ENCODE measurements at regions not wholly inside any gene's neighbourhood (a gene's known extent, or its start where the extent isn't known, plus 50 kb on each side); places are given as distances from the start of the nearest gene placed in this dataset.

DNA sequence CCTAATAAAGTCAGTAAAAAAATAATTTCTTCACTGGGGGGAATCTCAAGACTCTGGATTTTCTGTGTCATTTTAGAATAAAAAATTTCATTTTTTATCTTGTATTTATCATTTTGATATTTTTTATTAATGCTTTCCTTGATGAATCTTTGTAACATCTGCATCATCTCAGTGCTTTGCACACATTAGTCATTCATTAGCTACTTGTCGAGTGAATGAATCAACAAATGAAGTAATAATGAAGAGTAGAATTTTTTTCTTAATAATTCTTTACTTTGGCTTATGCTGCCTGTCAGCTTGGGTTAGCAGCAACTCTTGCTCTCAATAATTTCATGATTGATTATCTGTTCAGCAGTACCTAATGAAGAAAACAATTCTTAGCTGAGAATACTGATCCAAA is 530.8 kb downstream of the GRXCR1 start:
- TF ChIP-seq, protein P1, sequence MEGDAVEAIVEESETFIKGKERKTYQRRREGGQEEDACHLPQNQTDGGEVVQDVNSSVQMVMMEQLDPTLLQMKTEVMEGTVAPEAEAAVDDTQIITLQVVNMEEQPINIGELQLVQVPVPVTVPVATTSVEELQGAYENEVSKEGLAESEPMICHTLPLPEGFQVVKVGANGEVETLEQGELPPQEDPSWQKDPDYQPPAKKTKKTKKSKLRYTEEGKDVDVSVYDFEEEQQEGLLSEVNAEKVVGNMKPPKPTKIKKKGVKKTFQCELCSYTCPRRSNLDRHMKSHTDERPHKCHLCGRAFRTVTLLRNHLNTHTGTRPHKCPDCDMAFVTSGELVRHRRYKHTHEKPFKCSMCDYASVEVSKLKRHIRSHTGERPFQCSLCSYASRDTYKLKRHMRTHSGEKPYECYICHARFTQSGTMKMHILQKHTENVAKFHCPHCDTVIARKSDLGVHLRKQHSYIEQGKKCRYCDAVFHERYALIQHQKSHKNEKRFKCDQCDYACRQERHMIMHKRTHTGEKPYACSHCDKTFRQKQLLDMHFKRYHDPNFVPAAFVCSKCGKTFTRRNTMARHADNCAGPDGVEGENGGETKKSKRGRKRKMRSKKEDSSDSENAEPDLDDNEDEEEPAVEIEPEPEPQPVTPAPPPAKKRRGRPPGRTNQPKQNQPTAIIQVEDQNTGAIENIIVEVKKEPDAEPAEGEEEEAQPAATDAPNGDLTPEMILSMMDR (IDR thresholded peaks at IDR 0.05), result no peak
- TF ChIP-seq POLR2A (IDR thresholded peaks at IDR 0.05), result no peak

All from body of pancreas (tissue), 4 donors.